HepG2 (cell line): ENCODE measurements at regions not wholly inside any gene's neighbourhood (a gene's known extent, or its start where the extent isn't known, plus 50 kb on each side); places are given as distances from the start of the nearest gene placed in this dataset.

ENCODE experiments used
- EP300 ChIP-seq, 3 experiments: sonication (generic) in 1 of 3; formaldehyde crosslinking in 1 of 3; IDR thresholded peaks; 2 replicates each; pipeline versions ENCODE4 v1.5.1 to v1.6.1; 2011 to 2020; ENCODE audit warnings: low read depth in 2 of 3, low read length in 2 of 3, borderline replicate concordance in 1 of 3, improper control_type of control experiment in 1 of 3, mild to moderate bottlenecking in 1 of 3, missing genetic modification reagents in 1 of 3, moderate library complexity in 1 of 3
- SUZ12 ChIP-seq: fragments of 150-350 bp; IDR thresholded peaks from 2 replicates; pipeline ENCODE4 v1.6.1; 2014; ENCODE audit warnings: low read depth, low read length
- ZBTB7A ChIP-seq: sonication (generic); formaldehyde crosslinking; IDR thresholded peaks from 2 replicates; pipeline ENCODE4 v1.8.0; 2022; ENCODE audit warnings: mild to moderate bottlenecking, missing genetic modification reagents

- TF ChIP-seq ZBTB7A (no peak), EP300 (IDR thresholded peaks at IDR 0.05; ENCODE audit: low read depth in 2 of 2, low read length in 2 of 2) (no peak), EP300 (CRISPR knock-in tag; IDR thresholded peaks at IDR 0.05; ENCODE audit: borderline replicate concordance) (no peak), SUZ12 (no peak)
Measured at GRCh38 chr2:147568109-147568508, 276.7 kb upstream of the ACVR2A start.
